Upper lobe of left lung (tissue), 4 donors: ENCODE measurements at regions not wholly inside any gene's neighbourhood (a gene's known extent, or its start where the extent isn't known, plus 50 kb on each side); places are given as distances from the start of the nearest gene placed in this dataset.

Experiments
- EP300 ChIP-seq, 4 donors: sonication (generic); formaldehyde crosslinking; IDR thresholded peaks; one replicate each; pipeline ENCODE4 v1.5.1; 2017; ENCODE audit warnings: antibody characterized with exemption in 4 of 4, control low read depth in 2 of 4
- POLR2A ChIP-seq, 4 donors: fragments of 450-650 bp; IDR thresholded peaks; one replicate each; pipeline ENCODE4 v1.5.1; 2016 to 2017; ENCODE audit warnings: antibody characterized with exemption in 4 of 4, mild to moderate bottlenecking in 2 of 4
- POLR2AphosphoS5 ChIP-seq, 2 donors: sonication (generic); formaldehyde crosslinking; IDR thresholded peaks; one replicate each; pipeline ENCODE4 v1.5.1; 2017; ENCODE audit warnings: antibody characterized with exemption in 2 of 2
- TF ChIP-seq, protein P1 (sequence below), 6 experiments: fragments of 450-650 bp in 4 of 6; fragments of 200-600 bp in 2 of 6; sonication (generic) in 2 of 6; IDR thresholded peaks; one replicate each; pipeline ENCODE4 v1.5.1; 2016 to 2019; ENCODE audit warnings: antibody characterized with exemption in 6 of 6

DNA sequence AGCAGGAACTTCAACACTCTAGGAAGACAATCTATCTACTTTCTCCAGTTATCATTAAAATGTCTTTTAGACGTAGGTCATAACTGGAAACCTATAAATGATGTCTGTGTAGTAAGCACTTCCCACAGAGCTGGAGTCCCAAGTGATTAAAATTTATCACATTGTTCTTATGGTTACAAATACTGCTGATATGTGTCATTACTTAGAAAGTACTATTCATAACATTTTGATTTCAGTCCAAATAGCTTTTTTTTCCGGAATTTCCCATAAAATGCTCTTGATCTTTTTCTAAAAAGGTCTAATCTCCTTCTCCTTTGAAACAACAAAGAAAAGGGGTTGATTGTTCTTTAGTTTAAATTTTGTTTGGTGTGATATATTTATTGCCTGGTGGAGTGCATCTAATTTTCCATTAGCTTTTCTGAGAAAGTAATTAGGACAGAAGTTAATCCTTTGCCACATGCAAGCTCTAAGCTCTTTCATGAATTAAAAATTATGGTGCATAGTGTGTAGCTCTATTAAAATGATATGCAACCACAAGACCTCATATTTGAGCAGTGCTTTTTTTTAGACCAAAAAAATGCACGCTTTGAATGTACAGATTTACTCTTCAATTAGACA, 132.7 kb upstream of the TCF21 start:
- TF ChIP-seq, protein P1, sequence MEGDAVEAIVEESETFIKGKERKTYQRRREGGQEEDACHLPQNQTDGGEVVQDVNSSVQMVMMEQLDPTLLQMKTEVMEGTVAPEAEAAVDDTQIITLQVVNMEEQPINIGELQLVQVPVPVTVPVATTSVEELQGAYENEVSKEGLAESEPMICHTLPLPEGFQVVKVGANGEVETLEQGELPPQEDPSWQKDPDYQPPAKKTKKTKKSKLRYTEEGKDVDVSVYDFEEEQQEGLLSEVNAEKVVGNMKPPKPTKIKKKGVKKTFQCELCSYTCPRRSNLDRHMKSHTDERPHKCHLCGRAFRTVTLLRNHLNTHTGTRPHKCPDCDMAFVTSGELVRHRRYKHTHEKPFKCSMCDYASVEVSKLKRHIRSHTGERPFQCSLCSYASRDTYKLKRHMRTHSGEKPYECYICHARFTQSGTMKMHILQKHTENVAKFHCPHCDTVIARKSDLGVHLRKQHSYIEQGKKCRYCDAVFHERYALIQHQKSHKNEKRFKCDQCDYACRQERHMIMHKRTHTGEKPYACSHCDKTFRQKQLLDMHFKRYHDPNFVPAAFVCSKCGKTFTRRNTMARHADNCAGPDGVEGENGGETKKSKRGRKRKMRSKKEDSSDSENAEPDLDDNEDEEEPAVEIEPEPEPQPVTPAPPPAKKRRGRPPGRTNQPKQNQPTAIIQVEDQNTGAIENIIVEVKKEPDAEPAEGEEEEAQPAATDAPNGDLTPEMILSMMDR (IDR thresholded peaks at IDR 0.05): no peak
- TF ChIP-seq POLR2A (IDR thresholded peaks at IDR 0.05) (no peak), POLR2AphosphoS5 (IDR thresholded peaks at IDR 0.05) (no peak), EP300 (IDR thresholded peaks at IDR 0.05) (no peak)
